C4-2B (cell line): ENCODE measurements at regions not wholly inside any gene's neighbourhood (a gene's known extent, or its start where the extent isn't known, plus 50 kb on each side); places are given as distances from the start of the nearest gene placed in this dataset.

Source experiments
- ZFX ChIP-seq: fragments of 450-650 bp; IDR thresholded peaks from 2 replicates; pipeline ENCODE4 v1.6.1; 2017
- TF ChIP-seq, protein P1 (sequence below): fragments of 450-650 bp; conservative IDR thresholded peaks from 2 replicates; pipeline ENCODE4 v1.5.1; 2017; ENCODE audit warnings: mild to moderate bottlenecking

DNA sequence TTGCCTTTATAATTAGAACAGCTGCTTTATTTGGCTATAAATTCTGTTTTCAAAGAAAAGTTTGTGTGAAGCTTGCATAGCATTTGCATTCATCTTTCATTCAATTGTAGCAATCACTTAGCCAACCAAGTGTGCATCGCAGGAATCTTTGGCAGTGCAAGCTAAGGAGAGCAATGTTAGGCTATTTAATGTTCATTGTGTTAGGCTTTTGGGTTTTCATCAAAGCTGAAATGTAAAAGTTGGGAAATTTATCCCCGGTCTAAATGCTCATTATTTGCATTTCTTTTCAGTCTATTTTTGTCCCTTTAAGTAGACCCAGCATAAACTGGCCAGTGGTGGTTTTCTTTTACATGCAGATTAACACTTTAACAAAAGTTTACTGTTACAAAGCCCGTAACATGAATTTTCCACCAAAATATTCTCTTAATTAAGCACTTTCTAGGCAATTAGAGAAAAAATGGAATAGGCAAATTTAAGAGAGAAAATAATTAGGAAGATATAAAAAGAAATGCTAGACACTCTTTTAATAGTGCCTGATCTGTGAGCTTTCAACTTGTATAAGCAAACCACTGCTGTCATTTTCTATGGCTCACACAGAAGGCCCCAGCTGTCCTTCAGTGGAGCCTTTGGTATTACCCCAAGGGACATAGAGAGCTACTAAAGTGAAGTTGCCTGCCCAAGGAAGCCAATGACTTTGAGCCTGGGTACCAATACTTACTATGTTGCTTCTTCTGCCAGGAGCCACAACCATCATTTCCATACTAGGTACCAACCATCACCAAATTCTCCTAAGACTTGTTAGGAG is 898.9 kb upstream of the SEL1L start:
- TF ChIP-seq, protein P1, sequence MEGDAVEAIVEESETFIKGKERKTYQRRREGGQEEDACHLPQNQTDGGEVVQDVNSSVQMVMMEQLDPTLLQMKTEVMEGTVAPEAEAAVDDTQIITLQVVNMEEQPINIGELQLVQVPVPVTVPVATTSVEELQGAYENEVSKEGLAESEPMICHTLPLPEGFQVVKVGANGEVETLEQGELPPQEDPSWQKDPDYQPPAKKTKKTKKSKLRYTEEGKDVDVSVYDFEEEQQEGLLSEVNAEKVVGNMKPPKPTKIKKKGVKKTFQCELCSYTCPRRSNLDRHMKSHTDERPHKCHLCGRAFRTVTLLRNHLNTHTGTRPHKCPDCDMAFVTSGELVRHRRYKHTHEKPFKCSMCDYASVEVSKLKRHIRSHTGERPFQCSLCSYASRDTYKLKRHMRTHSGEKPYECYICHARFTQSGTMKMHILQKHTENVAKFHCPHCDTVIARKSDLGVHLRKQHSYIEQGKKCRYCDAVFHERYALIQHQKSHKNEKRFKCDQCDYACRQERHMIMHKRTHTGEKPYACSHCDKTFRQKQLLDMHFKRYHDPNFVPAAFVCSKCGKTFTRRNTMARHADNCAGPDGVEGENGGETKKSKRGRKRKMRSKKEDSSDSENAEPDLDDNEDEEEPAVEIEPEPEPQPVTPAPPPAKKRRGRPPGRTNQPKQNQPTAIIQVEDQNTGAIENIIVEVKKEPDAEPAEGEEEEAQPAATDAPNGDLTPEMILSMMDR: no peak
- no peak for TF ChIP-seq ZFX
